NB4 (cell line): ENCODE measurements at regions not wholly inside any gene's neighbourhood (a gene's known extent, or its start where the extent isn't known, plus 50 kb on each side); places are given as distances from the start of the nearest gene placed in this dataset.

ENCODE experiments used
- MYC ChIP-seq: IDR thresholded peaks from 2 replicates; pipeline ENCODE4 v1.6.1; 2011; ENCODE audit warnings: low read depth, low read length
- POLR2A ChIP-seq: IDR thresholded peaks from 2 replicates; pipeline ENCODE4 v1.6.1; 2011; ENCODE audit warnings: mild to moderate bottlenecking; ENCODE audit not compliant: insufficient read length; ENCODE audit errors: extremely low read depth
- TF ChIP-seq, protein P1 (sequence below): IDR thresholded peaks from one replicate; pipeline ENCODE4 v1.5.1; 2012; ENCODE audit warnings: low read depth, low read length
- TF ChIP-seq, protein P2 (sequence below): IDR thresholded peaks from 2 replicates; pipeline ENCODE4 v1.6.1; 2011; ENCODE audit warnings: low read depth, low read length

DNA sequence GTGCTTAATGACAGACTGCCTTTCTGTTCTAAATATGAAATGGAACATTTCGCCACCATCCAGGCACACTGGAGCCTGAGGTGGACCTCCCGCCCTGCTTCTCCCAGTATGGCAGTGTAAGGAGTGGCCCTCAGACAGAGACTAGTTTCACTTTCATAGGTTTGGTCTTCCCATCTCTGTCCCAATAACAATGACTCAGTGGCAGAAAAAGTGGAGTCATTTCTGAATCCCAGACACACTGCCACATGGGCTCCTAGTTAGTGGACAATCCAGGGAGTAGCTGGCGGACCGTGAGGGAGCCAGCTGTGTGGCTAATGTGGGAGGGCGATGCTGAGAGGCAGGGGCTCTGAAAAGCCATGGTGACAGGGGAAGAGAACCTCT lies 95.6 kb upstream of the TSPAN2 start:
- TF ChIP-seq, protein P1, sequence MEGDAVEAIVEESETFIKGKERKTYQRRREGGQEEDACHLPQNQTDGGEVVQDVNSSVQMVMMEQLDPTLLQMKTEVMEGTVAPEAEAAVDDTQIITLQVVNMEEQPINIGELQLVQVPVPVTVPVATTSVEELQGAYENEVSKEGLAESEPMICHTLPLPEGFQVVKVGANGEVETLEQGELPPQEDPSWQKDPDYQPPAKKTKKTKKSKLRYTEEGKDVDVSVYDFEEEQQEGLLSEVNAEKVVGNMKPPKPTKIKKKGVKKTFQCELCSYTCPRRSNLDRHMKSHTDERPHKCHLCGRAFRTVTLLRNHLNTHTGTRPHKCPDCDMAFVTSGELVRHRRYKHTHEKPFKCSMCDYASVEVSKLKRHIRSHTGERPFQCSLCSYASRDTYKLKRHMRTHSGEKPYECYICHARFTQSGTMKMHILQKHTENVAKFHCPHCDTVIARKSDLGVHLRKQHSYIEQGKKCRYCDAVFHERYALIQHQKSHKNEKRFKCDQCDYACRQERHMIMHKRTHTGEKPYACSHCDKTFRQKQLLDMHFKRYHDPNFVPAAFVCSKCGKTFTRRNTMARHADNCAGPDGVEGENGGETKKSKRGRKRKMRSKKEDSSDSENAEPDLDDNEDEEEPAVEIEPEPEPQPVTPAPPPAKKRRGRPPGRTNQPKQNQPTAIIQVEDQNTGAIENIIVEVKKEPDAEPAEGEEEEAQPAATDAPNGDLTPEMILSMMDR, result no peak
- no peak for TF ChIP-seq POLR2A
- TF ChIP-seq MYC, result no peak
- TF ChIP-seq, protein P2, sequence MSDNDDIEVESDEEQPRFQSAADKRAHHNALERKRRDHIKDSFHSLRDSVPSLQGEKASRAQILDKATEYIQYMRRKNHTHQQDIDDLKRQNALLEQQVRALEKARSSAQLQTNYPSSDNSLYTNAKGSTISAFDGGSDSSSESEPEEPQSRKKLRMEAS, result no peak
